ENCODE measurements at regions not wholly inside any gene's neighbourhood (a gene's known extent, or its start where the extent isn't known, plus 50 kb on each side); places are given as distances from the start of the nearest gene placed in this dataset.

GRCh38 chr3:88574146-88574545 lies 424.4 kb downstream of the C3orf38 start:
- TF ChIP-seq CTCF (IDR thresholded peaks at IDR 0.05; ENCODE audit: low read depth, low read length) (no peak), EZH2phosphoT487 (IDR thresholded peaks at IDR 0.05; ENCODE audit: low read depth) (no peak)

Data from OCI-LY3 (cell line).